ENCODE measurements at regions not wholly inside any gene's neighbourhood (a gene's known extent, or its start where the extent isn't known, plus 50 kb on each side); places are given as distances from the start of the nearest gene placed in this dataset.

GRCh38 chr2:38502107-38502506 is 100.6 kb downstream of the HNRNPLL start:
- no peak for DNase-seq (ENCODE audit: low spot score)
- no peak overlapping the region for H3K27ac ChIP-seq
- POLR2A ChIA-PET (ENCODE audit: low non-redundant PET) = no interaction called here
- CTCF ChIA-PET = interaction anchor here (0.7 kb wide), 1 partner anchor 16 kb away, joined by 3 read pairs; no protein-coding TSS in a partner anchor
- TF ChIP-seq CTCF (conservative IDR thresholded peaks at IDR 0.05; ENCODE audit: low read depth) = no peak

- POLR2A ChIA-PET (ENCODE audit: low non-redundant PET) = no interaction called here
- H3K27ac ChIP-seq = no peak overlapping the region
- TF ChIP-seq CTCF (conservative IDR thresholded peaks at IDR 0.05; ENCODE audit: low read depth) = no peak
- DNase-seq (ENCODE audit: low spot score) = no peak
- CTCF ChIA-PET = no interaction called here
Measured at GRCh38 chr2:38500283-38500634, 102.5 kb downstream of the HNRNPLL start.

DNA sequence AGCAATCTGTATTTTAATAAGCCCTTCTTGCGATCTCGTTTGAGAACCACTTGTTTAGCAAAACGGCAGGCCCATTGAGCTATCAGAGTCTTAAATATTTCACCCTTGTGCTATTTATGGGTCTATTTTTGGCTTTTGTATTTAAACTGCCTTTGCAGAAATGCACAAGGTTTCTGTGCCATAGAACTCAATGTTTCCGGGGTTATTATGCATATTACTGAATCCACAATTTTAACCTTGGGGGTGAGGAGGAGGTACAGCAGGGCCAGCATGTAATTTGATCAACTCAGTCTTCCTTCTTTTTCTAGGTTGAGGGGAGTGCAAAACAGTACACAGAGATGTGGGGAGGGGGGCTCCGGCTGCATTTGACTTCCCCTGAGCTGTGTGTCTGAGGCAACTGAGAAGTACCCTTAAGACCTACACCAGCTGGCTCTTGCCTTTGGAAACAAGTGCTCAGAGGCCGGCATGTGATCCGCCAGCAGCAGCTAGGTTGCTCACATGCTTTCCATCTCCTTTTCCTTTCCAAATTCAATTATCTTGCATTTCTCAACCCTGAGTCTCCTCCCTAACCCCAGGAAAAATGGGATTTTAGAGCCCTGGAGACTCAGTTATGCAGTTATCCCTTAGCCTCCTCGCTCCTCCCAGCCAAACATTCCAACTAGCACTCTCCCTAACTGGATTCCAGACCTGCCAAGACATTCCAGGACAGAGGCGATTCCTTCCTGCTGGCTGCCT is 103.0 kb downstream of the HNRNPLL start:
- POLR2A ChIA-PET (ENCODE audit: low non-redundant PET) = no interaction called here
- H3K27ac ChIP-seq = no peak overlapping the region
- TF ChIP-seq CTCF (conservative IDR thresholded peaks at IDR 0.05; ENCODE audit: low read depth) = no peak
- CTCF ChIA-PET = no interaction called here
- DNase-seq (ENCODE audit: low spot score) = no peak

GRCh38 chr2:38498045-38498481 is 104.7 kb downstream of the HNRNPLL start:
- TF ChIP-seq CTCF (conservative IDR thresholded peaks at IDR 0.05; ENCODE audit: low read depth) = no peak
- DNase-seq (ENCODE audit: low spot score) = no peak
- no peak overlapping the region for H3K27ac ChIP-seq
- CTCF ChIA-PET = no interaction called here
- POLR2A ChIA-PET (ENCODE audit: low non-redundant PET) = interaction anchor here (0.6 kb wide), 1 partner anchor 225 kb away, joined by 3 read pairs; no protein-coding TSS in a partner anchor

DNA sequence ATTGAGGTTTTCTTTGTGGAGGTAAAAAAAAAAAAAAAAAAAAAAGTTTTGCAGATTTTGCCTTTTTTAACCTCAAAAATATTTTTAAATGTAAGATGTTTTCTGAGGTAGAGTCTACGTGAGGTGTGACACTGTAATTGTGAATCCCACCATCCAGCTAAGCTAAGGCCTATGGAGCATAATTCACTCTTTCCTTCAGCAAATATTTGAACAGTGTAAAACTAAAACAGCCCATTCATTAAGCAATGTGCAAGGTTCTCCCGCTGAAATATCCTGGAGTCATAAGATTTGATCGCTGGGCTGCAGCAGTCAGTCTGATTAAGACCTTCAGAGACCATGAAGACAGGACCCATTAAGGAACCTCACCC is 105.1 kb downstream of the HNRNPLL start:
- no peak for TF ChIP-seq CTCF (conservative IDR thresholded peaks at IDR 0.05; ENCODE audit: low read depth)
- no peak for DNase-seq (ENCODE audit: low spot score)
- ChIA-PET CTCF (interaction anchor here (1.0 kb wide), 1 partner anchor 10 kb away, joined by 3 read pairs; no protein-coding TSS in a partner anchor), POLR2A (ENCODE audit: low non-redundant PET) (no interaction called here)
- no peak overlapping the region for H3K27ac ChIP-seq

DNA sequence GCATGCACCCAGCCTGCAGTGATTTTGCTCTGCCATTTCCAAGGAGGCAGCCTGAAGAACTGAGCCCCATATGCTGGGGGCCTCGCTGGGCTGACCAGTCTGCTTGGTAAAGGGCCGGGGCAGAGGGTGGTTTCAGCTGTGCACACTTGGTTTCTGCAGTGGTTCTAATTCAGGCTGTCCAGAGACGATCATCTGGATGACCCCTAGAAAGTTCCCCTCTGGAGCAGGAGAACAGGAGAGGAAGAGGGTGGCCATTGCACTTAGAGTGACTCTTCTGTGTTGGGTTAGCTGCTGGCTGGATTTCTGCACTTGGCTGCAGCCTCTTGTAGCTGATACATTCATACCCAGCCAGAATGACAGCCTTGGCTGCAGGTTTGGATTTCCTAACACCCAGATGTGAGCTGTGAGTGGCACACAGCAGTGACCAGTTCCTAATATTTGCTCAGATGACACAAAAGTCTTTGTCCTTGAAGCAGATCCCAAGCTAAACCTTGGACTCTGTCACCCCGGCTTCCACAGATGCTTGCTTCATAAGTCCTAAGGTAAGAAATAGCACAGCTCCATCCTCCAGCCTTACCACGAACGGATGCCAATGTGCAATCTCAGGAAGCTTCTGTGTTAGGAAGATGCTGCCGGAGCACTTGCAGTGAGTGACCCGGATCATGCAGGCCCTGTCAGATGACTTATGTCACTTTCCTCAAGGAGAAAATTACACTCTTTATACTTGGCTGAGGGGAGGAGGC is 105.6 kb downstream of the HNRNPLL start:
- no peak for TF ChIP-seq CTCF (conservative IDR thresholded peaks at IDR 0.05; ENCODE audit: low read depth)
- CTCF ChIA-PET = interaction anchor here (0.6 to 1.0 kb wide), 2 partner anchors 11 to 125 kb away, joined by 3 read pairs; no protein-coding TSS in a partner anchor
- H3K27ac ChIP-seq = no peak overlapping the region
- DNase-seq (ENCODE audit: low spot score) = no peak
- POLR2A ChIA-PET (ENCODE audit: low non-redundant PET) = no interaction called here

Measured in RWPE1 (cell line).